Hematopoietic multipotent progenitor cell treated with erythropoietin and hydrocortisone succinate and interleukin-3 and kit ligand, for 15 days (in vitro differentiated cells): ENCODE measurements at regions not wholly inside any gene's neighbourhood (a gene's known extent, or its start where the extent isn't known, plus 50 kb on each side); places are given as distances from the start of the nearest gene placed in this dataset.
A peak's percentile ranks its signal among the peaks of the same experiment; 100 is the strongest.
"Not testable (repeated sequence)": the region's sequence is repeated elsewhere in the genome, so short reads cannot be mapped to it uniquely, and the experiment has no call there.

ENCODE experiments used
- DNase-seq: peaks from one replicate; pipeline ENCODE4 v3.0.0-alpha.2; 2015; ENCODE audit warnings: low spot score

- no peak for DNase-seq
These were observed 75.5 kb downstream of the ASB1 start for GRCh38 chr2:238502088-238502810.

DNA sequence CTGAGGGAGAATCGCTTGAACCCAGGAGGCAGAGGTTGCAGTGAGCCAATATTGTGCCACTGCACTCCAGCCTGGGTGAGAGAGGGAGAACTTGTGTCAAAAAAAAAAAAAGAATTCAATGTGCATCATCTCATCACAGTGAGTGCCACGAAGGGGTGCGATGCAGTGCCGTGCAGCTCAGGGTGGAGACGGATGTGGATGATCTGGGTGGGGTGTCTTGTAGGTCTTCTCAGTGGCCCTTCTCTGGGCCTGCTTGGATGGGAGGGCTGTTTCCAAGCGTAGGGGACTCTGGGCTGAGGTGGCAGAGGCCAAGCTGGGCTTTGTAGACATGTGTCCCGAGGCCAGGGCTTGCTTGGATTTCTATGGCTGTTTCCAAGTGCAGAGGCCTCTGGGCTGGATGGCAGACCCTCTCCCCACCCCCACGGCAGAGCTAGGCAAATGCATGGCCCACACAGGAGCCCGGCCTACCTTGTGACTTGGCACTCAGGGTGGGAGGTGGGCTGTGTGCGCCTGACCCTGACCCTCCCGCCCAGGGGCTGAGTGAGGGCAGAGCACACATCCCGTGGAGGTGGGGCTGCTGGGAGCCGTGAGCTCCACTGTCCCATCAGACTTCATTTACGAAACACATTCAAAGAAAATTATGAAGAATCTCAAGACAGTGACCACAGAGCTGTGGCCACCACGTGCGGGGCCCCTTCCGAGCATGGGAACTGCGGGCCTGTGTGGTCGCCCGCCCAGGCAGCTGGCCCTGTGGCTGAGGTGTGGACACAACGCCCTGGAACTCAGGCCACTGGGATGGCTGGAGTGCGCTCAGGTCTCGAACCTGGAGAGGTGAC lies 76.4 kb downstream of the ASB1 start:
- DNase-seq = no peak

GRCh38 chr2:238504181-238504931 lies 77.6 kb downstream of the ASB1 start:
- DNase-seq = no peak

GRCh38 chr2:238505119-238505891 lies 78.6 kb downstream of the ASB1 start:
- no peak for DNase-seq

DNA sequence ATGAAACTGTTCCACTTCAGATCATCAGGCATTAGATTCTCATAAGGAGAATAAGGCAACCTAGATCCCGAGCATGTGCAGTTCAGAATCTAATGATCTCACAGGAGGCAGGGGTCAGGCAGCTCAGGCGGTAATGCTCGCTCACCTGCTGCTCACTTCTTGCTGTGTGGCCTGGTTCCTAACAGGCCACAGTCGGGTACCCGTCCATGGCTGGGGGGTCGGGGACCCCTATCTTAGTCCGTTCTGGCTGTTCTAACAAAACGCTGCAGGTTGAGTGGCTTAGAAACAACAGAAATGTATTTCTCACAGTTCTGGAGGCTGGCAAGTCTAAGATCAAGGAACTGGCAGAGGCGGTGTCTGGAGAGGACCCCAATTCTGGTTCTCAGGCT lies 79.2 kb downstream of the ASB1 start:
- no peak for DNase-seq

GRCh38 chr2:238506371-238507068 lies 79.8 kb downstream of the ASB1 start:
- no peak for DNase-seq

DNA sequence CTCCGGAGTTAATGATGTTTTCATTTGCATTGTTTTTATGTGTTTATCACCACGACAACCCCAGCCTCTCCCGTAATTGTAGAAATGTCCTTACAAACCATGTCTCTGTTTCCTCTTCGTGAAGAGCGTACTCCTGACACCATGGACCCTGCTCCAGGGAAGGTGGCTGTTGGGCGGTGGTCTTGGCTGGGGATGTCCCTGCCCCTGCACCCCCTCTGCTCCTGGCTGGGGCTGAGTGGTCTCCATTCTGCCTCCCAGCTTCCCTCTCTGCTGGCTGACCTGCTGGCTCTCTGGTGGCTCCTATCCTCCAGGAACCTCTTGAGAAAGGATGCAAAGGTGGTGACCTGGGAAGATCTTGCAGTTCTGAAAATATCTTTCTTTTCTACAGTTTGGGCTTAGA lies 81.1 kb downstream of the ASB1 start:
- no peak for DNase-seq

DNA sequence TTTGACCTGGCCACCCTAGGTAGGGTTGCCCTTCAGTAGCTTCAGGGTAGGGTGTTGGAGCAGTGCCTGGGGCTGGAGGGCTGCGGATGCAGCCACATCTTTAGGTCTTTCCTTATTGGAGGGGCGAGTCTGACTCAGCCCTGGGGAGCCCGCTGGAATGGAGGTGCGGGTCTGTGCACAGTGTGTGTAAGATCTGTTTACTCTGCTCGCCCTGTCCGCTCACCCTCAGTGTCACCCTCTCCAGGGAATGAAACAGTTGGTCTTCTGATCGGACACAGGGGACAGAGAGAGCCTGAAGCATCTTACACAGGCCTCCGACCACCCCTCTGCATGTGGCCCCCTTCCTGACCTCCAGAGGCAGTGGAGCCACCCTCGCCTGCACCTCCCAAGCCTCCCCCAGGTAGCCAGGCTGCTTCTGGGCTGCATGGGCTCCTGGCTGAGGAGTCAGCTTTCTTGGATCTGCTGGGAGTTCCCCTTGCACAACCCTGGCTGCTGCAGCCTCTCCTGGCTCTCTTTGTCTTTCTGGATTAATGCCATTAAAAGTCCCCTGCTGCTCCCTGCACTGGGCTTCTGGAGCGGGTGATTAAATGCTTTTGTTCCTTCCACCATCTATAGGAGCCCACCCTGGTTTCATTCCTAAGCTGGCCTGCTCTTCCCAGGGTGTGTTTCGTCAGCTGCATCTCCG lies 82.6 kb downstream of the ASB1 start:
- DNase-seq = no peak

- DNase-seq = no peak
These were observed 83.2 kb downstream of the ASB1 start for GRCh38 chr2:238509903-238510302.

DNA sequence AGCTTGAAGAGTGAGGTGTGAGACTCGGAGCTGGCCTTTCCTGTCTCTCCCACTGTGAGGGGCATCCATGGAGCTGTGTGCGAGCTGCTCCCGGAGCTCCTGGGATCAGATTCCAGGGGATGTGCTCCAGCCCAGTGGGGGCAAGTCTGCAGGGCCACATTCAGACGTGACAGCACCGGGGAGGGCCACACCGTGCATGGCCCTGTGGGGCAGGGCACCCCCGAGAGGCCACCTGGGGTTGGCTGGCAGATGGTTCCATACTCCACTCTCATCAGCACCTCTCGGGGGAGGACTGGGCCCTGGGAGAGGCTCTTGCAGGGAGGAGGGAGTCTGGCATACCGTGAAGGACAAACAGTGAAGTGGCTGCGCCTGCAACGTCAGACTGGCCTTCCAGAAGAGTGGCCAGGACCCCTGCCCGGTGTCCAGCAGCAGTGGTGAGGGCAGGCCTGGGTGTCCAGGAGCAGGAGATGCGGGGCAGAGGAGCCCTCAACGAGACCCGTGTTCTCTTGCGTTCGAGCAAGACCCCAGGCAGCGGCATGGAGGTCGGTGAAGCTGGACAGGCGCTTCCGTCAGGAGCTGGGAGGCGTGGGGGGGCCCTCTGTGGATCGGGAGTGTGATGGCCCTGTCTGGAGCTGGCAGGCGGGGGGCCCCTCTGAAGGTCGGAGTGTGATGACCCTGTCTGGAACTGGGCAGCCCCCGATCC lies 84.3 kb downstream of the ASB1 start:
- no peak for DNase-seq

- DNase-seq = no peak
These were observed 84.9 kb downstream of the ASB1 start for GRCh38 chr2:238511614-238511950.

GRCh38 chr2:238512247-238512867 lies 85.6 kb downstream of the ASB1 start:
- DNase-seq = no peak

GRCh38 chr2:238513346-238513745 lies 86.6 kb downstream of the ASB1 start:
- DNase-seq = peak; percentile 29

GRCh38 chr2:238514024-238514423 lies 87.3 kb downstream of the ASB1 start:
- not testable (repeated sequence) for DNase-seq

DNA sequence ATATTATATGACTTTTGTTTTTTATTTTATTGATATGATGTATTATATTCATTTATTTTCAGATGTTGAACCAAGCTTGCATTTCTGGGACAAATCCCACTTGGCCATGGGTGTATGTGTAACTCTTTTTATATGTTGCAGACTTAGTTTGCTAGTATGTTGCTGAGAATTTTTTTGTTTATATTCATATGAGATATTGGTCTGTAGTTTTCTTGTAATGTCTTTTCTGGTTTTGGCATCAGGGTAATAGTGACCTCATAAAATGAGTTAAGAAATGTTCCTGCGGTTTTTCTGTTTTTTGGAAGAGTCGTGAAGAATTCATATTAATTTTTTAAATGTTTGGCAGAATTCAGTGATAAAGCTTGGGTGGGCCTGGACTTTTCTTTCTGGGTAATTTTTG lies 88.7 kb downstream of the ASB1 start:
- no peak for DNase-seq

DNA sequence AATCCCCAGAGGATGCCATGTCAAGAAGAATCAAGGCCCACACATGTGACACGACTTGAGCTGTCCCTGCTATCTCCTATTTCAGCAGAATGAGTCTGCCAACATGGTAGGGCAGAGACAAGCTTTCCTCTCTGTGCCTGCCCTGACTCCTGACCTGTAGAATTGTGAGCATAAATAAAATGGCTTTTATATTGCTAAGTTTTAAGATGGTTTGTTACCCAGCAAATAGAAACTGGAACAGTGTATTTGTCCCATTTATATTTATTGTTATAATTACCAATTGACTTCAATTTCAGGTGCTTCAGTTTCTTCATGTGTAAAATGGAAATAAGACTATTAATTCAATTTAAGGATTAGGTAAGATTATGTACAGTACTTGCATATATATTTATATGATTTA lies 90.5 kb downstream of the ASB1 start:
- DNase-seq = no peak

GRCh38 chr2:238518172-238518820 lies 91.6 kb downstream of the ASB1 start:
- no peak for DNase-seq

- no peak for DNase-seq
These were observed 92.1 kb downstream of the ASB1 start for GRCh38 chr2:238518821-238519186.

GRCh38 chr2:238520359-238520886 lies 93.7 kb downstream of the ASB1 start:
- DNase-seq = no peak
